Thoracic aorta (tissue), 2 donors: ENCODE measurements at regions not wholly inside any gene's neighbourhood (a gene's known extent, or its start where the extent isn't known, plus 50 kb on each side); places are given as distances from the start of the nearest gene placed in this dataset.
A peak's percentile ranks its signal among the peaks of the same experiment; 100 is the strongest.

Experiments
- ATAC-seq: fragments of 150-250 bp; one replicate; pipeline ENCODE4 v1.8.0; 2017; ENCODE audit warnings: low read depth; ENCODE audit not compliant: insufficient number of reproducible peaks, low FRiP score
- DNase-seq: peaks from one replicate; pipeline ENCODE4 v3.0.0-alpha.2; 2020; ENCODE audit warnings: low spot score
- H3K27ac ChIP-seq, 2 donors: fragments of 200-600 bp; sonication (generic); 1 replicate in 1 of 2; 2 replicates in 1 of 2; pipeline ENCODE4 v1.5.1; 2016; ENCODE audit warnings: mild to moderate bottlenecking in 2 of 2, moderate library complexity in 2 of 2
- H3K27me3 ChIP-seq: fragments of 200-600 bp; sonication (generic); replicated peaks from 2 replicates; pipeline ENCODE4 v1.6.0; 2016; ENCODE audit warnings: mild to moderate bottlenecking; ENCODE audit not compliant: insufficient read depth
- H3K36me3 ChIP-seq: fragments of 200-600 bp; sonication (generic); one replicate; pipeline ENCODE4 v1.5.1; 2016
- H3K4me1 ChIP-seq, 2 donors: fragments of 200-600 bp; sonication (generic); 1 replicate in 1 of 2; 2 replicates in 1 of 2; pipeline versions ENCODE4 v1.5.1 to v1.6.0; 2016; ENCODE audit warnings: low read depth in 2 of 2, mild to moderate bottlenecking in 1 of 2; ENCODE audit not compliant: control insufficient read depth in 1 of 2
- H3K4me3 ChIP-seq: fragments of 200-600 bp; sonication (generic); 2 replicates; pipeline ENCODE4 v1.5.1; 2016; ENCODE audit warnings: mild to moderate bottlenecking
- H3K9me3 ChIP-seq: fragments of 200-600 bp; sonication (generic); 2 replicates; pipeline ENCODE4 v1.5.1; 2016
- TF ChIP-seq, protein P1 (sequence below): fragments of 200-600 bp; sonication (generic); IDR thresholded peaks from one replicate; pipeline ENCODE4 v1.5.1; 2019; ENCODE audit warnings: antibody characterized with exemption

- Histone ChIP-seq H3K27me3 (no peaks in the 10 kb centered on the region), H3K4me3 (no peak overlapping the region), H3K9me3 (no peaks in the 10 kb centered on the region), H3K4me1 (peaks cover 0 to 6% of the 10 kb centered on the region in 2 donors), H3K36me3 (no peaks in the 10 kb centered on the region), H3K27ac (no peak overlapping the region)
- ATAC-seq (no peak), DNase-seq (no peak)
- TF ChIP-seq, protein P1, sequence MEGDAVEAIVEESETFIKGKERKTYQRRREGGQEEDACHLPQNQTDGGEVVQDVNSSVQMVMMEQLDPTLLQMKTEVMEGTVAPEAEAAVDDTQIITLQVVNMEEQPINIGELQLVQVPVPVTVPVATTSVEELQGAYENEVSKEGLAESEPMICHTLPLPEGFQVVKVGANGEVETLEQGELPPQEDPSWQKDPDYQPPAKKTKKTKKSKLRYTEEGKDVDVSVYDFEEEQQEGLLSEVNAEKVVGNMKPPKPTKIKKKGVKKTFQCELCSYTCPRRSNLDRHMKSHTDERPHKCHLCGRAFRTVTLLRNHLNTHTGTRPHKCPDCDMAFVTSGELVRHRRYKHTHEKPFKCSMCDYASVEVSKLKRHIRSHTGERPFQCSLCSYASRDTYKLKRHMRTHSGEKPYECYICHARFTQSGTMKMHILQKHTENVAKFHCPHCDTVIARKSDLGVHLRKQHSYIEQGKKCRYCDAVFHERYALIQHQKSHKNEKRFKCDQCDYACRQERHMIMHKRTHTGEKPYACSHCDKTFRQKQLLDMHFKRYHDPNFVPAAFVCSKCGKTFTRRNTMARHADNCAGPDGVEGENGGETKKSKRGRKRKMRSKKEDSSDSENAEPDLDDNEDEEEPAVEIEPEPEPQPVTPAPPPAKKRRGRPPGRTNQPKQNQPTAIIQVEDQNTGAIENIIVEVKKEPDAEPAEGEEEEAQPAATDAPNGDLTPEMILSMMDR, result no peak
These were observed 167.0 kb downstream of the CAAP1 start for GRCh38 chr9:26725573-26725972.

DNA sequence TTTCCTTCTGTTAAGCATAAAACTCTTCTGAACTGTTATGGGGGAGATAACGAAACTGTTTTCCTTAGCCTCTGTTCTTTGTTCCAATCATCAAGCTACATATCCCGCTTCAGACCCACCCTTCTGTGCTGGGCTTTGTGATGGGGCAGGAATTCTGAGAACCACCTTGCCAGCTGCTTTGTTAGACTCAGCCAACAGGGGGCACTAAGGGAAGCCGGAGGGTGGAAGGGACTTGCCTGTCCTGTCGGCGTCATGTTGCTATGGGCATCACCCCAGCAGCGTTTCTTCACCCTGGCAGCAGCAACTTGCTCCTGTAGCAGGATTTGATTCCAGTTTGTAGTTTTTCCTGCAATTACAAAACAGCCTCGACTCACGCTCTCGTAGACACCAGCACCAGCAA, 169.1 kb downstream of the CAAP1 start:
- TF ChIP-seq, protein P1, result no peak

DNA sequence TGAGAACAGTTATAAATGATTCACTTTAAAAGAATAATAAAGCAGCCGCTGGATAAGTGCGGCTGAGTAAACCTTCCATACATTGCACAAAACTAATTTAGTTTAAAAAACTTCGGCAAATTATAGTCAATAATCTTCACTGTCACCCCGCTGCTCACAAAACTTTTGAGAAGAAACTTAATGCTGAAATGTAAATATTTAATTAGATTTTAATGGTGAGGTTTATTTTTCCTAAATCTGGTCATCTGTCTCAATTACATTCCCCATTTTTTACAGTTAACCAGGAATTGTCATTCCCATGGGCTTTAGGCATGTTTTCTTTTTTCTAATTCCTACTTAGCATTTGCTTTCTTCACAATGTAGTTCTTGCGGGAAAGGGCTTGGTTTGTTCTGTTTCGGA, 169.8 kb downstream of the CAAP1 start:
- DNase-seq, result no peak
- peaks cover 0 to 6% of the 10 kb centered on the region in 2 donors for H3K4me1 ChIP-seq
- no peak for ATAC-seq
- TF ChIP-seq, protein P1, result no peak
- H3K4me3 ChIP-seq, result peak overlapping the region; percentile 33
- H3K27ac ChIP-seq, result no peak overlapping the region
- no peaks in the 10 kb centered on the region for H3K9me3 ChIP-seq
- H3K36me3 ChIP-seq, result no peaks in the 10 kb centered on the region
- no peaks in the 10 kb centered on the region for H3K27me3 ChIP-seq

More for the DNA sequence above, 169.1 kb downstream of the CAAP1 start:
- peak overlapping the region; percentile 33 for H3K4me3 ChIP-seq
- no peaks in the 10 kb centered on the region for H3K9me3 ChIP-seq
- H3K4me1 ChIP-seq, result peaks cover 0 to 6% of the 10 kb centered on the region in 2 donors
- DNase-seq (no peak), ATAC-seq (no peak)
- H3K36me3 ChIP-seq, result no peaks in the 10 kb centered on the region
- no peaks in the 10 kb centered on the region for H3K27me3 ChIP-seq
- no peak overlapping the region for H3K27ac ChIP-seq

GRCh38 chr9:26710008-26710407, 182.6 kb downstream of the CAAP1 start:
- Histone ChIP-seq H3K36me3 (no peaks in the 10 kb centered on the region), H3K4me3 (no peak overlapping the region), H3K27me3 (no peaks in the 10 kb centered on the region), H3K9me3 (no peaks in the 10 kb centered on the region), H3K27ac (no peak overlapping the region), H3K4me1 (no peaks in the 10 kb centered on the region)
- no peak for ATAC-seq
- TF ChIP-seq, protein P1, result no peak
- DNase-seq, result no peak

- no peak for ATAC-seq
These were observed 186.4 kb downstream of the CAAP1 start for GRCh38 chr9:26706223-26706622.

More at GRCh38 chr9:26706223-26706622, 186.4 kb downstream of the CAAP1 start:
- no peaks in the 10 kb centered on the region for H3K36me3 ChIP-seq
- no peak overlapping the region for H3K4me3 ChIP-seq
- no peaks in the 10 kb centered on the region for H3K9me3 ChIP-seq
- H3K27me3 ChIP-seq, result no peaks in the 10 kb centered on the region
- no peak for DNase-seq
- TF ChIP-seq, protein P1, result no peak
- no peak overlapping the region for H3K27ac ChIP-seq
- H3K4me1 ChIP-seq, result no peaks in the 10 kb centered on the region
